HG02884 (cell line): ENCODE measurements at regions not wholly inside any gene's neighbourhood (a gene's known extent, or its start where the extent isn't known, plus 50 kb on each side); places are given as distances from the start of the nearest gene placed in this dataset.
A peak's percentile ranks its signal among the peaks of the same experiment; 100 is the strongest.
"Not testable (repeated sequence)": the region's sequence is repeated elsewhere in the genome, so short reads cannot be mapped to it uniquely, and the experiment has no call there.

ENCODE experiments used
- ATAC-seq: cut with Tn5 transposase; IDR thresholded peaks from one replicate; pipeline ENCODE4 v1.9.1; 2021; ENCODE audit warnings: mild to moderate bottlenecking, moderate library complexity; ENCODE audit not compliant: unreplicated experiment

DNA sequence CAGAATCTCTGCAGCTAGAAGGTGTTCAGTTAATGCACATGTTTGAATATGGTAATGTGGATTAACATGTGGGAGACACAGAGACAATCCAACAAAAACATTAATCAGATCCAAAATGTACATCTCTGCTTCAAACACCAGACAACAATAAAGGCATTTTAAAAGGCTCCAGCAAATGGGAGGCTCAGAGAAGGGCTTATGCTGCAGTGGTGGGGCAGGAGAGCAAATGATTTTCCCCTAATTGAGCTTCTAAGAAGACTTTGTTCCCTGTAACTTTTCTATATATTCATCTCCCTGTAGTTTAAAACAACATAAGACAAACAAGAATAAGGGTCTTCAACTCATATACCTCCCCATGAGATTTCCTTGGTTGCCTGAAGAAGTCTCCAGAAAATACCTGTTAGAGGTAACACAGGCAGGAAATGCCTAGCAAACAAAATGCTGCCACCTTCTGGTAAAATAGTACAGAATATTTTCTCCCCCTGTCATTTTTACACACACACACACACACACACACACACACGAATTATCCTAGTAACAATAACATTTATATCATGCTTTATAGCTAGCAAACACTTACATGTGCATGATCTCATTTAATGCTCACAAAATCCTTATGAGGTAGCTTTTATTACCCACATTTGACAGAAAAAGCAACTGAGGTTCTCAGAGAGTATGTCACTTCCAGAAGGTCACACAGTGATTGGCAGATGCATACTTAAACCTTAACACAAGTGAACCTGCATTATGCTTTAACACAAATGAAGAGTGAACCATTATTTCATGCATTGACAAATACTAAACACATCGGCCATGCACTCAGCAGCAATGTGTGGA, 123.4 kb upstream of the MB21D2 start:
- peak; percentile 68 for ATAC-seq

DNA sequence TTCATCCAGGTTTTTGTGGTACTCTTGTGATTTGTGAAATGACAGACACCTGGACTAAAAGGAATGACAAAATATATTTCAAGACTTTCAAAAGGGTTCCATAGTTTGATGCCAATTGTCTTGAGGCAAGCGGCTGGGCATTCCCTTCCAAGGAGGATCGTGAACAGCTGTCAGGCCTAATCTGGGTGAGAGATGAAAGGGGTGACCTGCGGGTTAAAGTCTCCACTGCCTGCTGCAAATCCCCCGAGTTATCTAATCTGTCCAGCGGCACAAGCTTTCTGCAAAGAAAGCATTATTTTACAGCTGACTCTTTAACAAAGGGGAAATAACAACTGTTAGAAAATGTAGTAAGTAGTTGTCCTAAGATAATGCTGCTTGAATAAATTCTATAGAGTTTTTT, 128.7 kb upstream of the MB21D2 start:
- ATAC-seq, result no peak

DNA sequence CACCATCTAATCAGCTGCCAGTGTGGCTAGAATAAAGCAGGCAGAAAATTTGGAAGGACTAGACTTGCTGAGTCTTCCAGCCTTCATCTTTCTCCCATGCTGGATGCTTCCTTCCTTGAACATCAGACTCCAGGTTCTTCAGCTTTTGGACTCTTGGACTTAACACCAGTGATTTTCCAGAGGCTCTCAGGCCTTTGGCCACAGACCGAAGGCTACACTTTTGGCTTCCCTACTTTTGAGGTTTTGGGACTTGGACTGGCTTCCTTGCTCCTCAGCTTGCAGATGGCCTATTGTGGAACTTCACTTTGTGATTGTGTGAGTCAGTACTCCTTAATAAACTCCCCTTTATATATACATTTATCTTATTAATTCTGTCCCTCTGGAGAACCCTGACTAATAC, 129.8 kb upstream of the MB21D2 start:
- ATAC-seq, result not testable (repeated sequence)

DNA sequence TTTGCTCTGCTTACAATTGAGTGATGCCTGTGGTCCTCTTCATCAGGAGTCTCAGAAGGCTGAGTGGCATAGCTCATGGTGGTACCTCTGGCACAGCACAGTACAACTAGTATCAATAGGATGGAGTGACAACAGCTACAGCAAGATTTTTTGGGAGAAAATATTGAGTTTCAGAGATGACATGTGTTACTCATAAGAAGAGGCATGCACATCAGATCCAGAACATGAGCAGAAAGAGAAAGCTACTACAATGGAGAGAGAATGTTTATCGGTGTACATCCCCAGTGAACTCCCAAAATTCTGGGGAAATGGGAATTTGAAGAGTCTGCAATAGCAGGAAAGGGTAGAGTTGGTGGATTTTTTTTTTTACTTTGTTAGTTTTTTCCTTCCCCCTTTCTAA, 130.5 kb upstream of the MB21D2 start:
- ATAC-seq, result no peak

DNA sequence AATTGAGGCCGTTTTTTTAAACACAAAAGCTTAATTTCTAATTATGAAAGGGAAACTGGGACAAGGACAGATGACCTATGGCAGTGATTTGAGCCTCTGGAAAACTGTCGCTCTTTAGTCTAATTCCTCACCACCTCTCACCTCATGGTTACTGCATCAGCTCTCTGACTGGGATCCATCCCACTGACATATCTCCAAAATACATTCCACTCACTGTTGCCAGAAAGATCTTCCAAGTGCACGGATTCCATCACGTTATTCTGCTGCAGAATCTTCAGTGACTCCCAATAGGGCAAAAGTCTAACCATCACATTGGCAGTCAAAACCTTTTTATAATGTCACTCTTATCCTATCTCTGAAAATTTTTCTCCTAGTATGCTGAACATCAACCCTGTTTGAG, 132.3 kb upstream of the MB21D2 start:
- no peak for ATAC-seq

DNA sequence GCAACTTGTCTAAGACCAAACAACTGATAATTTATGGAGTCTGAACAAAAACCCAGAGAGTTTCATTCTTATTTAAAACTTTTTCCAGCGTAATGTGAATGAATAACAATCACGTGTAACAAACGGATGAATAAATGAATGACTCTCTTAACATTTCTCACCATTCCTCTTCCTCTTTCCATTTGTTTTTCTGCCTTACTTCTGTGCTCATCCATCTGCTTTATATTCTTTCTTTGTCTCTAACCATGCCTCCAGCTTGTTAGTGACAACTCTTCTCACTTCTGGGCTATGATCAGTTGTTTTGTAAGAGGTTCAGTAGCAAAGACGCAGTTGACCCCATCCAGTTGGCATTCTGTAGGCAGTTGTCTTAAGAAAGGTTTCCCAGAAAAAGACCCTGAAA, 133.7 kb upstream of the MB21D2 start:
- no peak for ATAC-seq

DNA sequence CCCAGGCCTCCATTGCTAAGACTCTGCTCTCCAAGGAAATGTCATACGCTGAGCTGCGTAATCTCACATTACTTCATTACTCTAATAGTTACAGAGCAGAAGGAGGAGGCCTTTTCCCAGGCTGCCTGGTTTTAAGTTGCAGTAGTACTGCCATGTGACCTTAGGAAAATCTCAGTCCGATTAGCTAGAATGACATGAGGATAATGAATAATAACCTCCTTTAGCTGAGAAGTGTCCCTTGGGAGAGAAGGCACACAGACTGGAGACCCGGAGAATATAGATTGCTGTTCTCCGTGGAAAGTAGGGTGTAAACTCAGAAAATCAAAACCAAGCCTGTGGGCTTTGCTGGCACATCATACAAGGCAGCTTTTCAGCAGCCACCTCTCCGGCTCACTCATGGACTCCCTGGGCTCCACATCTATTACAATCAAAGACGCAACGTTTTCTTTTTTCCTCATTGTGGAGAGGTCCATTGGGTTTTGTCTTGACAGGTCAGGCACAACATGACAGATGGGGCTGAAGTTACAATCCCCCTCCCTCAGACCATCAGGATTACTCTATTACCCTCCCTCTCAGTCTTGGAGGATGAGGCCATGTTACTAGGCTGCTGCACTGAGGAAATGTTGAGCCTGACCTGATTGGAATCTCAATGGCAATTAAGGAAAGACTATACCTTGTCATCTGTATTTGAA, 134.8 kb upstream of the MB21D2 start:
- ATAC-seq, result no peak

DNA sequence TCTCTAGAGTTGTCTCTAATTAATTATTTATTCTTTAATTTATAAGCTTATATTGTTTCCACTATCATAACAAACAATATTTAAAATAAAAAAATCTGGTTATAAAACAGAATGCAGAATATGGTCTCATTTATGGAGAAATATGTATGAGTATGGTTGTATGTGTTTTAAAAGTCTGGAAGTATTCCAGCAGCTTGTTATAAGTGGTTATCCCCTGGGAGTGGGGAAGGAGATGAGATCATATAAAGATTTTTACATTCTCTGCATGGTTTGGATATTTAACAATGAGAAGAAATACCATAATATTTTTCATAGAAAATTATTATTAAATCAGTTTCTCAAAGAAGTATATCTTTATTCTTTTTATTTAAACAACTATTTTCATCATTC, 135.4 kb upstream of the MB21D2 start:
- no peak for ATAC-seq

DNA sequence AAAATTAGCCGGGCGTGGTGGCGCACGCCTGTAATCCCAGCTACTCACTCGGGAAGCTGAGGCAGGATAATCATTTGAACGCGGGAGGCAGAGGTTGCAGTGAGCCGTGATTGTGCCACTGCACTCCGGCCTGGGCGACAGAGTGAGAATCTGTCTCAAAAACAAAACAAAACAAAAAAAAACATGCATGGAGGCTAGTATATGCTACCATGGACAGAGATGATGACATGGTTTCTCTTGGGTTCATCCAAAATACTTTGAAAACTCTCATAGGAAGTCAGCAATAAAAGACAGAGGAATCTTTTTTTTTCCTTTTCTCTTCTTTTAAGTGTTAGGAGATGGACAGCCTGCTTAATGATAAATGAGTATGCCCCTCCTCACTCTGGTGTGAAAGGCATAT, 137.7 kb upstream of the MB21D2 start:
- ATAC-seq, result no peak

DNA sequence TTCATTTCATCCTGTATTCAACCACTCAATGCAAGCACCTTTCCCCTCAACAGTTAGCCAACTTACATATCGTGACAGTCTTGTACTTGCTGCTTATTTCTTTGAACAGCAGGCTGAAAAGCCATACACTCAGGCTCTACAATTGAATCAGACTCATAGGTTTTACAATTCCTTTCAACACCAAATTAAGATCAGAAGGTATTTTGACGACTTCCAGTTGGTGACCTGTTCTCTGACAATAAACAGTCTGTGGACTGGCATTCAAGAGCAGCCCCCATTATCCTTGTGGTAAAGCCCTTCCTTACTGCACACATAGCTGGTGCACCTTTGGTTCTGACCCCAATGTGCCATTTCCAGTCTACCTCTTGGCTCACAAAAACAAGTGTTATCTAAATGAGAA, 140.0 kb upstream of the MB21D2 start:
- no peak for ATAC-seq

DNA sequence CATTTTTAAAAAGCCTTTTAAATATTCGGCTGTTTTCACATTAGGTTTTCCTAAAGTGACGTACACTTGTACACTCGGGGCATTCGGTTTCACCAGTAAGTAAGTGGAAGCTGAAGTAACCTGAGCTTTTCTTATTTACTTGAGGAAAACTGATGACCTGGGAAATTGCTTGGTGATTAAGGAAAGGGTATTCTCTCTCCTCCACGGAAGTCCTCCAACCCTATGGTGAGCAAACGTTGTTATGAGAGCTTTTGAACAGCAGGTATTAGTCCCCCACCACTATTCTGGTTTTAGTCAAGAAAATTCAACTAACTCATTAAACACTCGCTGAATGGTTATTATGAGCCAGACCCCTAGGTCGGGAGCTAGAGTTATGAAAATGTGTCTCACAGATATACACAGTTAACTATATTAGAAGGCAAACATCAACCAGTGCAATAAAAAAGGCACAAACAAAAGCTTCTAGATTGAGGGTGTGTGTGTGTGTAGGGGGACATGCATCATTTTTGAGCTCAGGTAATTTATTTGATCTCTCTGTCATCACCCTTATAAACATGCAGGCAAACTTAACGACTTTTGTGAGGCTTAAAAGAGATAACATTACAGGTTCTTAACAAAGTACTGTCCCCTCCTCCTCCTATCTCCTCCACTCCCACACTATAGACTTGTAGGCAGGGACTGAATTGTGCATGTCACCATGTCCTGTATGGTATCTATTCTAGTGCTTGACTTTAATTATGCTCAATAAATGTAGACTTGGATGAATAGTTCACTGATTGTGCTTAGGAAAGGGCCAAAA, 143.3 kb upstream of the MB21D2 start:
- no peak for ATAC-seq

DNA sequence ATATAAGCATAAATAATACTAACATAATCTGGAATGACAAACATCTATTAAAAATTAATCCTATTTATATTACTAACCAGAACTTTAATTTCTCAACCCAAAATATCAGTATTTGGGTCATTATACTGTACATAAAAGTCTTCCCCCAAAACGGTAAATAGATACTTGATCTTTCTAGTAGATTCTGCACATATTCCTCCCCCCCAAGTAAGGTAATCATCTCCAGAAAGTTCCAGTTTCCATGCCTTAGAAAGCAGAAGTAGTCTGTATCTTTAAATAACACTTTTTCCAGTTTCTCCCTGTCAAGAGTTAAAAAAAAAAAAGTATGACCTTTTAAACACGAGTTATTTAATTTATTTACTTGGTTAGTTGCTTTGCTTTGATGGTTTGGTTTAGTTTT, 150.7 kb upstream of the MB21D2 start:
- no peak for ATAC-seq

DNA sequence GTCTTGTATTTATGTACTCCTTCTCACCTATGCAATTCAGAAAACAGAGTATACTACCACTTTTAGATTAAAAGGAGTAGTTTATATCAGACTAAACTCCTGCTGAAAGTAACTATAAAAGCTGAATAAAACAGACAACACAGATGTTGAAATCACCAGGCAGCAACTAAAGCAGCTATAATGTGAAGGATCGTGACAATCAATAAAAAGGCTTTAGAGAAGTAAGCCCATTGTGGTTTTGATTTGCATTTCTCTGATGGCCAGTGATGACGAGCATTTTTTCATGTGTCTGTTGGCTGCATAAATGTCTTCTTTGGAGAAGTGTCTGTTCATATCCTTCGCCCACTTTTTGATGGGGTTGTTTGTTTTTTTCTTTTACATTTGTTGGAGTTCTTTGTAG, 152.1 kb upstream of the MB21D2 start:
- ATAC-seq, result not testable (repeated sequence)

DNA sequence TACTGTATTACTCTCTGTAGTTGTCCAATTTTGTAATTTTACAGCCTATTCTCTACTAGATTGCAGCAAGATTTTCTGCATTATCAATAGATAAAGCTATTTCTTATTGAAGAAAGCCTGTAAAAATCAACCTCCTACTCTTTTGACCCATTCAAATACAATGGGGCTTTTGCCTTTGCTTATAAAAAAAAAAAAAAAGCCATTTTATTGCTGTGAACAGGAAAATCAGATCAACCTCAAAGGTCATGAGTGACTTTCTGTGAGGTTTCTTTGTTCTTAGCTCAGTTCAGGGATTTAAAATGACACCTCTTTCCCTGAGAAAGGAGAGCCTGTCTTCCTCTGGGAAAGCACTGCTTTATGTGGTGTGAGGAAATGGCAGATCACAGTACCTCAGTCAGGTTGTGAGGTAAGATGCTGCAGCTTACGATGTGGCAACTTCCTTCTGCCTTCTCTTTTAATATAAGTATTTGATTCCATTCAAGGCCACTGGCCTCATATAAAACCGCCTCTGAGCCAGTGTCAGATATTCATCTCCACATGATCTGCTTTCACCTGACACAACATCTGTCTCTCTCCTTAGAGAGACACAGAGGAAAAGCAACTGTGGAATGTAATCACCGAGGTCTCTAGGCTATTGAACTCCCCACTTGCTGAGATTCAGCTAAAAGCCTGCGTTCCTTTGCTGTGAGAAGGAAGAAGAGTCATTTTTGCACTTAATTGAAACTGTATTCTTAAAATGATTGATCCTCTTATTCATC, 161.5 kb upstream of the MB21D2 start:
- ATAC-seq, result no peak

DNA sequence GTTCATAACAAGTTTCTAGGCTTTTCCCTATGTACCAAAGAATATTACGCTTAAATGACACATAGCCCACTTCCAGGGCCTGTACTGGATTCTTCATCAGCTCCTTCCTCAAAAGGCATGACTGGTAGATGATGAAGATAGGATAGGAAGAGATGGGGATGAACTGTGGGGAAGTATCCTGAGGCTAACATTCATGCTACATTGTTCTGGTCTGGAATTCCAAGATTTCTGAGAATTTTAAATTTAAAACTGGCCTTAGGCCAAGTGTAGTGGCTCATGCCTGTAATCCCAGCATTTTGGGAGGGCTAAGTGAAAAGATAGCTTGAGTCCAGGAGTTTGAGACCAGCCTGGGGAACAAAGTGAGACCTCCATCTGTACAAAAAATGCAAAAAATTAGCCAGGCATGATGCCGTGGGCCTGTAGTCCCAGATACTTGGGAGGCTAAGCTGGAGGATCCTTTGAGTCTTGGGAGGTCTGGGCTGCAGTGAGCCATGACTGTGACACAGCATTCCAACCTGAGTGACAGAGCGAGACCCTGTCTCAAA, 160.1 kb upstream of the PLAAT1 start:
- ATAC-seq, result no peak

DNA sequence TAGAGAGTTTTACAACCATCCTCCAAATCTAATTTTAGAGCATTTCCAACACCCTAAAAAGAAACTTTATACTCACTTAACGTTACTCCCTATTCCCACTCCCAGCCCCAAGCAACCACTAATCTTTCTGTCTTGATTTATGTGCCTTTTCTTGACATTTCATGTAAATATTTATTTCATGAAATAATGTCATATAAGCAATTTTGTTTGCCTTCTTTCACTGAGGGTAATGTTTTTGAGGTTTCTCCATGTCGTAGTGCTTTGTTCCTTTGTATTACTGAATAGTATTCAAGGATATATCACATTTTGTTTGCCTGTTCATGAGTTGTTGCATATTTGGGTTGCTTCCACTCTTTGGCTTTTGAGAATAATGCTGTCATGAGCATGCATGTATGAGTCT, 155.4 kb upstream of the PLAAT1 start:
- no peak for ATAC-seq

DNA sequence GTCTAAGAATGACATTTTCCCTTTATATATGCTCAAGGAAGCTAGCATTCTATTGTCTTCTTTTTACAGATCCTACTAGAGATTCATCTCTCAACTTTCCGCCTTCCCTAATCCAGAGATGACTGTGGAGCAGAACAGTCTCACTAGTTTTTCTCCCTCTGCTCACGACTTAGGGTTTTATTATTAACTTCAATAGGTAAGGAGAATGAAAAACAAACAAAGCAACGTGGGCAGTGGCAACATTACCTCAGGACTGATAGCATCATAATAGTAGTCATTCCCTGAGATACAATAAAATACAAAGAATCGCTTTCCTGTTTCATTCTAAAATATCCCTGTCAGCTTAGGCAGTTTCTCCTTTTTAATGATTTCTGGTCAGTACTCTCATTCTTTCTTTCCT, 154.3 kb upstream of the PLAAT1 start:
- no peak for ATAC-seq

DNA sequence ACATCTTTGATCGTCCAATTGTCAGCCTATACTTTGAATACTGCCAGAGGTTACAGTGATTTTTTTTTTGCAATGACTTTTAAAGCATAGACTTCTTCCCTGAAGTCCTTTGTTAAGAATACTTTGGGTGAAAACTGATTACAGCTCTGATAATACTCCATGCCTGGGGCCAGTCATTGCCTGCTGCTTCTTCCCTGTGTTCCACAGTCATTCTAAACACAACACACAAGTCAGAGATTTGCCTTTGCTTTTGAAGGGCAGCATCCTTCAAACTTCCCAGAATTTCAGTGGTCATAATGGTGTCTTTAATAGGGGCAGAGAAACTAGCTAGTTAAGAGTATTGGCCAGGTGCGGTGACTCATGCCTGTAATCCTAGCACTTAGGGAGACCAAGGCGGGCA, 153.7 kb upstream of the PLAAT1 start:
- ATAC-seq, result no peak

DNA sequence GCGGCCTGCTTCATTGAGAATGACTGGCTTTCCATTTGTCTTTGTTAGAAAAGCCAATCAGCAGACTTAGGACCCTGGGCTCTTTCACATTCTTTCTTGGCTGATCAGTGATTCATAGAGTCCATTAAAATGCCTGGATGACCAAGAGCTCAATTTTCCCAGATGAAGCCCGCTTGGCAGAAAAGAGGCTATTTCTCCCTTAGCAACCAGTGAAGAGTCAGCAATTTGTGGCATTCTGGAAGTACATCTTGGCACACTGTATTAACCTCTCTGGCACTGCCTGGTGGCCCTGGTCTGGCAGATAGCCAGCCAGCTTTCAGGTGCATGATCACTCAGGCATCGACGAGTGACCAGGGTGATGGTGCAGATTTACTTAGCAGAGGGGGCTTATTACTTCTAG, 145.7 kb upstream of the PLAAT1 start:
- no peak for ATAC-seq

DNA sequence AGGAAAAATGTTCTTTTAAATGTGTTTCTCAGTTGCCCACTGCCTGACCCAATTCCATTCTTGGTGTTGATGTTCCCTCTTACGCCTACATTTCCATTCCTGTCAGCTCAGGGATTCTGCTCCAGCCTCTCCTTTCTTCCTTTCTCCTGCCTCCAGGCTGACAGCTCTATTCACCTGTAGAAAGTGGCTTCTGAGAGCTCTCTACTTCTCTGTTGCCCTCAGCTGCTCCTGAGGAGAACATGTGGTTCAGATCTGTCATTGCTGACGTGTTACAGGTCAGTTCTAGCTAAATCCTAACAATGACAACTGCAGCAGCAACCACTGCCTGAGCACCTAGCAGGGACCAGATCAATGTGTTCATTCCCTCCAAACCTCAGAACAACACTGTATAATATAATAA, 144.9 kb upstream of the PLAAT1 start:
- no peak for ATAC-seq
